SK-N-MC (cell line): ENCODE measurements at regions not wholly inside any gene's neighbourhood (a gene's known extent, or its start where the extent isn't known, plus 50 kb on each side); places are given as distances from the start of the nearest gene placed in this dataset.

Experiments used
- EZH2 ChIP-seq: fragments of 200-600 bp; sonication (generic); IDR thresholded peaks from one replicate; pipeline ENCODE4 v1.6.1; 2017; ENCODE audit warnings: antibody characterized with exemption
- FOXP2 ChIP-seq: optimal IDR thresholded peaks from 2 replicates; pipeline ENCODE3; 2011; ENCODE audit warnings: mild to moderate bottlenecking, moderate library complexity; ENCODE audit not compliant: insufficient read depth; ENCODE audit errors: extremely low read length, control extremely low read depth
- POLR2AphosphoS5 ChIP-seq: IDR thresholded peaks from 2 replicates; pipeline ENCODE4 v1.6.1; 2012; ENCODE audit warnings: mild to moderate bottlenecking, low read depth, low read length, borderline replicate concordance

DNA sequence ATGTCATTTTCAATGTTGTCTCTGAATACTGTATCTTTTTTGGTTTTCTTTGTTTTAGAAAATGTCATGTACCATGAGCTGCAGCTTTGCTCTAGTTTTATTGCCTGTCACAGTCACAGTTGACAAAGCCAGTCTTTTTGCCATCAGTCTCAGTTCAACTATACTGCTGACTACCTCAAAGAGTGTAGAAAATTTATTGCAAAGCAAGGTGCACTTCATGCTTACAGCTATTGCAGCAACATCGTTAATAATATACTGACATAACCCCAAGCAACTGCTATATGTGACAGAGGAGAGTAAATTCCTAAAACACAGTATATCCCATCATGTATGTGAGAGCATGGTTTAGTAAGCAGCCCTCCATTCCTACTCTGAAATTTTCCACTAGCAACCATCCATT lies 2022.3 kb downstream of the ARAP2 start:
- TF ChIP-seq EZH2 (no peak), POLR2AphosphoS5 (no peak), FOXP2 (no peak)
